HG03565 (cell line): ENCODE measurements at regions not wholly inside any gene's neighbourhood (a gene's known extent, or its start where the extent isn't known, plus 50 kb on each side); places are given as distances from the start of the nearest gene placed in this dataset.
"Not testable (repeated sequence)": the region's sequence is repeated elsewhere in the genome, so short reads cannot be mapped to it uniquely, and the experiment has no call there.

Source experiments
- ATAC-seq: cut with Tn5 transposase; IDR thresholded peaks from one replicate; pipeline ENCODE4 v1.9.1; 2021; ENCODE audit warnings: mild to moderate bottlenecking, moderate library complexity; ENCODE audit not compliant: unreplicated experiment

DNA sequence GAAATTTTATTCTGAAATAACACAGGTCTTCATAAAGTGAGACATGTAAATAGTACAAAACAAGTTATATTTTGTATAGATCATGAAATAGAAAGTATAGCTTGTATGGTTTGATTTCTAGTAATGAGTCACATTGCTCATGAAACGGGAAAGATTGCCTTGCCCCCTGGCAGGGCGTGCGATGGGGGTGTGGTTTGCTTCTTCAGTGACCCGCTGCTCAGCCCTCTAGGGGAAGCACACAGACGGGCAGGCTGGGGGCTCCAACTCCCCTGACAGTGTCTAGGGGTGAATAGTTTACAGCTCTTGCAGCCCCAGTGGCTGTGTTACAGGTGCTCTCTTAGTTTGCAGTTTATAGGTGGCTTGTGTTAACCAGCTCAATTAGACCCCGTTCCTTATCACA is 170.5 kb upstream of the RGS17 start:
- no peak for ATAC-seq

DNA sequence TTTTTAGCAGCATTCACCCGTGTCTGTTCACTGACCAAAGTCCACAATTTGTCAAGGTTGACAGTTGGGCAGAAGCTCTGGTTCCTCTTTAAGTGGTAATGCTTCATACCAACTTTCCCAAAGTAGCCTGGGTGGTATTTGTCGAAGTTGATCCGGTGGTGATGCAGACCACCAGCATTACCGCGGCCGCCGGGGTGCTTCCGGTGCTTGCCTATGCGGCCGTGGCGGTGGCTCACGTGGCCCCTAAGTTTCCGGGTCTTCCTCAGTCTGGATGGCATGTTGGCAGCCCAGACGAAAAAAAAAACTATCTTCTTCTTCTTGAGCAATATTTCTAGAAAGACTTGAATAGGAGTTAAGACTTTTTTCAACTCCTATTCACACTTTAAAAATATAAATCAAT is 151.4 kb upstream of the RGS17 start:
- ATAC-seq = not testable (repeated sequence)

DNA sequence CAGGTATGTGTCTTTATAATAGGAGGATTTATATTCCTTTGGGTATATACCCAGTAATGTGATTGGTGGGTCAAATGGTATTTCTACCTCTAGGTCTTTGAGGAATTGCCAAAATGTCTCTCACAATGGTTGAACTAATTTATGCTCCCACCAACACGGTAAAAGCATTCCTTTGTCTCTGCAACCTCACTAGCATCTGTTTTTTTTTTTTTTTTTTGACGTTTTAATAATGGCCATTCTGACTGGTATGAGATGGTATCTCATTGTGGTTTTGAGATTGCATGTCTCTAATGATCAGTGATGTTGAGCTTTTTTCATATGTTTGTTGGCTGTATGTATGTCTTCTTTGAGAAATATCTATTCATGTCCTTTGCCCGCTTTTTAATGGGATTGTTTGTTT is 144.9 kb upstream of the RGS17 start:
- no peak for ATAC-seq

DNA sequence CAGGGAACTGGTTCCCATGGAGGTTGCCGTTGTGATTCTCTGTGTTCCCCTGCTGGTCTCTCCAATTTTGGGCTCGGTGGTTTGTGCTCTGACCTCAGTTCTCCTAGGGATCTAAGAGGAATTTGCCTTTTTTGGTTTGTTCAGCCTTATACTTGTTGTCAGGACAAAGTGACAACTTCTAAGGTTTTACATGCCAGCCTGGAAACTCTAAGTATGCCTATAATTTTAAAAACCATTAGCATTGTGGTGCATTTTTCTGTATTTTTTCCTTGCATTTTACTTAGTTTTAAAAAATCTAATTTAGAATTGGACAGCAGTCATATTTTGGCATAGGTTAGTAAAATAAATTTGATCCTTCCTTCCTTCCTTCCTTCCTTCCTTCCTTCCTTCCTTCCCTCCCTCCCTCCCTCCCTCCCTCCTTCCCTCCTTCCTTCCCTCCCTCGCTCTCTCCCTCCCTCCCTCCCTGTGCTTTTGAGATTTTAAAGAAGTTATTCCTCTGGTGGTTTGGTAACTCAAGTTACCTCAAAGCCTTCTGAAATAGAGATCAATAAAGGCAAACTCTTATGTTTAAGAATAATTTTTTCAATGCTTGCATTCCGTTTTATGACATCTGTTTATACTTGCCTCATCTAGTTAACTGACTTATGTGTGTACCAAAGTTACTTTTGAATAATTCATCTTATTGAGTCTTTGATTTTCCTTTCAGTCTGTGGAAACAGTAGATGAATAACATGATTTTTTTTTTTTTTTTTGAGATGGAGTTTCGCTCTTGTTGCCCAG is 141.3 kb upstream of the RGS17 start:
- no peak for ATAC-seq

DNA sequence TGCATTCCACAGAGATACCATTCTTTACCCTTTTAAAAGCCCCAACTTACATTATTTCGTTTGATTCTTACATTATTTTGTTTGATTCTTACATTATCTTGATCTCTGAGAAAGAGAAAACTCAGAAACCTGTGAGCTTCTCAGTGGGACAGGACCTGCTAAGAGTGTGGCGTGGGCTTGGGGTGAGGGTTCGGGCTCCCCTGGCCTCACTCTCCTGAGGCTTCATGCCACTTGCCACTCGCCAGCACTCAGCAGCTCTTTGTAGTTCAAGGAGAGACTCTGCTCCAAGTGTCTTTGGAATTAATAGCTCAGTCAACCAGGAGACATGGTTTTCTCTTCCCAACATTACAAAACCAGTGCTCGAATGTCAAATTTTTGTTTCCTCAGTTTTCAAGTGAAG is 132.4 kb upstream of the RGS17 start:
- ATAC-seq = no peak

DNA sequence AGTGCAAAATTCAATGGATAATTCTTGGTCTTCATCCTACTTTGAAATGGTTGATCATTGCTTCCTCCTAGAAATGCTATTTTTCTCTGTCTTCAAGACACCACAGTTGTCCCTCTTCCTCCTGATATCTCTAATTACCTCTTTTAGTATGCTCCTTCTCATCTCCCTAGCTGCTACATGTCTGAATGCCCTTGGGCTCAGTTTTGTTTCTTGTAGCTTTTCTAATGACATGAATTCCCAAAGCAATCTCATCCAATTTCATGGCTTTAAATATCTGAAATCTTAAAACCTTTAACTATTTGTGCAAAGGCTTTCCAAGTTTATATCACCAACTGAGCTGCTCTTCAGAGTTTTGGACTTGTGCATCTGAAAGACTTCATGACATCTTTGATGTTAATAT is 120.2 kb upstream of the RGS17 start:
- no peak for ATAC-seq

DNA sequence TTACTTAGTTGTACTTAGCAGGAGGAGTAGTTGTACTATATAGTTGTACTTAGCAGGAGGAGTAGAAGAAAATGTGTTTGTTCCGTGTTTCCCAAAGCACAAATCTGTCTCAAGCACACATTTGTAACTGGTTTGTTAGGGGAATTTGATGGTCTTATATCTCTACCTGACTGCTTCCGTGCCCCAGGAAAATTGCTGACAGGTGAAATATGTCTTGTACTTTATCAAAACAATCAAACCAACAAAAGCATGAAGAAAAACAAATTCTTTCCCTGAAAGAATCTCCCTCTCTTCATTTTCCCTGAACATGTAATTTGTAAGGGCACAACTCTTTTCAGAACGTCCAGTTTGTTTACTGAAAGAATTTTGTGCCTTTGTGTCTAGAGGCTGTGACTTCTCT is 106.6 kb upstream of the RGS17 start:
- no peak for ATAC-seq

DNA sequence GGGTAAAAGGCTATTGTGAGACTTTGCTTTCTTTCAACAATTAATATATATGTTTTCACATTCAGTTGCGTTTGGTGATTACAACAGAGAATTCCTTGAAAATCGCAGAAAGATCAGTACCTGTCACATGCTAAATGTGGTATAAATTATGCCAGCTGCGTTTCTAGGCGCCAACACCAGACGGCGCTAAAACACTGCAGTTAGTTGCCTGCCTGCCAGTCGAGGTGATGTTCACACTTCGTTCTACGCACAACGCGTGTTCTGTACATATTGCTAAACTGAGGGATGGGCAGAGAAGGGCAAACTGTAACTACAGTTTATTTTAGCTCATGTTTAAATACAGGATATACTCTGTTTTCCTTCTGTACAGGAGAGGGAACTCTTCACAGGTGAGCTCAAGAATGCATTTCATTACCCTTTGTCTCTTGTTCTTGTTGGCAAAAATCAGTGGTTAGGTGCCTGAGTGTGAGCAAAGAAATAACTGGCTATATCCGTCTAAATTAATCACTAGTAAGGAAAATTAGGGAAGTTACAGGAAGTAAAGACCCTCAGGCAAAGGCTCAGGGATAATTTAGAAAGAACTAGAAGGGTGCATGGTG is 100.1 kb upstream of the RGS17 start:
- peak; percentile 51 for ATAC-seq

DNA sequence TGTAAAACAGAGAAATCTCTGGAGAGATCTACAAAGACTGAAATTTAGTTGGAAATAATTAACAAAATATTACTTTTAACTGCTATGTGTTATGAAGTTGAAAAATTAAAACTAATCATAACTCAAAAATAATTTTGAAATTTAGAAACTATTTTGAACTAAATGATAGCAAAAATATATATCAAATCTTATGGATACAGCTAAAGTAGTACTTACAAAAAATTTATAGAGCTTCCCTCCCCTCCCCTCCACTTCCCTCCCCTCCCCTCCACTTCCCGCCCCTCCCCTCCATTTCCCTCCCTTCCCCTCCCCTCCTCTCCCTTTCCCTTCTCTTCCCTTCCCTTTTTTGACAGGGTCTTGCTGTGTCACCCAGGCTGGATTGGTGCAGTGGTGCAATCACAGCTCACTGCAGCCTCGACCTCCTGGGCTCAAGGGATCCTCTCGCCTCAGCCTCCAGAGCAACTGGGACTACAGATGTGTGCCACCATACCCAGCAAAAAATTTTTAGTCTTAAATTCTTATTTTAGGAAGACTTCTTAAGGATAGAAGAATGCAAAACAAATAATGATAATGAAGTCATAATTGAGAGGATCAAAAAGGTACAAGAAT is 87.2 kb upstream of the RGS17 start:
- ATAC-seq = no peak

DNA sequence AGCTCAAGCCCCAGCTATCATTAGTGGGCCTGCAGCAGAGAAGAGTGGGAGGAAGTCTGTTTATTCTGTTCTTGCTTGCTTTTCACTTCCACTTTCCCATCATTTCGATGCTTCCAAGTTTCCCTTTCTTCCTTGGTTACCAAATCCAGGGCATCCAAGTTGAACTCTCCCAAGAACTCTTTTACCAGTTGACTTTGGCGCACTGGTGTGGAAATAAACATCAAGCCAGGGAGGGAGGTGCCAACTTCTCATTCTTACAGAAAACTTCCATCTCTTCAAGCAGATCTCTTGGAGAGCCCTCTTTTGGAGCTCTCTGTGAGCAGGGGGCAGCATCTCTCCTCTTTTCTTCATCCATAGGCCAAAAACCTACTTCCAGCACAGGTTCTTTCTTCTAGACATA is 85.7 kb upstream of the RGS17 start:
- no peak for ATAC-seq

DNA sequence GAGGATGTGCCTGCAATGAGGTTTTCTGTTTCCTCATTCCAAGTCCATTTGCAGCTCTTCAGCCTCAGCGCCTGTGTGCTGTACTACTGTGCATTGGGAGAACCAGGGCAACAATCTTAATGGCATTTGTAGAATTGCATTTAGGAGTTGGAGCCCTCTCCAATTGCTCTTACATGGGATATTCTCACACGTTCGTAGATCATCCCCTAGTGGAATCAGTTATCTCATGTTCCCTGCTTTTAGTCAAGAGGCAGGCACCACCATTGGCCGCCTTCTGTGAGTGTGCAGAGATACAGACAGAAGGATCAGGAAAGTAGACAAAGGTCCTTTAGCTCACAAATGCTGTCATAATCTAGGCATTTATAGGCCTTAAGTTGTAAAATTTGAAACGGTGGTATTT is 84.2 kb upstream of the RGS17 start:
- no peak for ATAC-seq

DNA sequence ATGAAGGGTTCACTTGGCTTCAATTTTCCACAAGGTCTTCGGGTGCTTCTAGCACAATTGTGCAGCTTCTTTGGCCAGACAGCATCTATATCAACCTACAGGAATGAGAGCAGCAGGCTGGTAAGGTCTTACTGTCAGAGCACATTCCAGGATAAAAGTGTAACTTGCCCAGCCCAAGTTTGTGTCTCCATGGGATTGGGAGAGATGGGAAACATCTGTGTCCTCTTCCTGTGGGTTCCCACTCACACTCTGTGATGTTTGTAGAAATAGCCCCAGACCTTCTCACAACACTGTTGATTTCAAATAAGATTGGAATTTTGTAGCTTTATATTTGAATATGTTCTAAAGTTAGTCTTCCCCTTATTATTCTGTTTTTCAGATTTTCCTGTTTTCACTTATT is 83.4 kb upstream of the RGS17 start:
- no peak for ATAC-seq

DNA sequence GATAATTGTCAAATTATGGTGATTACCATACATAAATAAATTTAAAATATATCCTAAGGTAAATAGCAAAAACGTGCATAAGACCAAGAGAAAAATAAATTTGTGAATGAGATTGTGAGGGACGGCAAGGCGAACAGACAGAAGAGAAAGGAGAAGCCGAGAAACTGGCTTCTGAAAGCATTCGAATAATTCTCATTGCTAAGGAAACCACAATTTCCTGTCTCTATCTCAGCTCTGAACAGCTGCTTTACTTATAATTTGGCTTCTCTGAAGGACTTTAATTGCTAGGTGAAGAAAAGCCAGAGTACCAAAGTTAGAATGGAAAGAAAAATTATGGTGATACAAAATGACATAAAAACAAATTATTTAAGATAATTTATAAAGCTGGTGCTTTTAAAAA is 79.0 kb upstream of the RGS17 start:
- ATAC-seq = peak; percentile 83

DNA sequence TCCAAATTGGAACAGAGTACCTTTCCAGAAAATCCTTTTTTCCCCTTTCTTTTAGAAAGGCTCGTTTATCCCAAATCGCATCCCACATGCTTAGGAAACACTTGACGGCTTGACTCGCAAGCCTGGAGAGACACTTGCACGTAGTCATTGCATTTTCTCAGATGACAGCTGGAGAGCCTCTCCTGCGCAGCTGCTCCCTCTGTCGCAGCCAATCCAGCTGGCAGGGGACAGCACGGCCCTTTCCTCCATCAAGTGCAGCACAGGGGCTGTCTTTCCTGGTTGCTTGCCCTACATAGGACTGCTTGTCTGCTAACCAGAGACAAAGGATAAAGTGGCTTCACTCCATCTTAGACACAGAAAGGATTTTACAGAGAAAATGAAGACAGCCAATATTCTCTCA is 77.6 kb upstream of the RGS17 start:
- no peak for ATAC-seq

DNA sequence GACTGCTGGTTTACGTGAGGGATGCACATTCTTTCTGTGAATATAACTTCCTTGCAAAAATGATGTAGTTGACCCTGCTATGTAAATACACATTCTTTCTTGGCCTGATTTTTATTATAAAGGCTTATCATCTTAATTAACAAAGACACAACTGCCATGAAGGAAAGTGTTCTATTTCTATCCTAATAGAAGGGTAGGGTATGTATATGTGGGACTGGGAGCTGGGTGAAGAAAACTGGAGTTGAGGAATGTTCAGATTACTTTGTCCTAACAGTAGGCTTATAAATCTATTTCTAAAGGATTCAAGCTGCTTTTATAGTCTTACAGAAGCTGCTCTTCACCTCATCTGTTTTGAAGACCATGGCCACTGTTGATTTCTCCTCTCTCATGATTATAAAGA is 76.5 kb upstream of the RGS17 start:
- ATAC-seq = no peak

DNA sequence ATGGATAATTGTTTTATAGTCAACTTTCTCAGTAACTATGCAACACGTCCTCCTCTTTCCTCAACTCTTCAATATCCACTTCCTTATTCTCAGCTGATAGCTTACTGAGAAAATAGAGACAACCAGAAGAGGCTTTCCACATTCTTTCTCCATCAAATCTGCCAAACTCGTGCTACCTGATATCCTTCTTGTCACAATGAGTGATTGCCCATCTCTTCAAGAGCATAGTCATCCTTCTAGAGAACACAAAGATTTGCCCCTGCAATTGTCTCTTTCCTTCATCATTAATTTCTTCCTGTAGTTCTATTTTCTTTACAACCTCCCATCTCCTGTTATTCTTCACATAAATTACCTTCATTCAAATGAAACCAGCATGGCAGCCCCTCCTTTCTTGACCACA is 75.9 kb upstream of the RGS17 start:
- no peak for ATAC-seq

DNA sequence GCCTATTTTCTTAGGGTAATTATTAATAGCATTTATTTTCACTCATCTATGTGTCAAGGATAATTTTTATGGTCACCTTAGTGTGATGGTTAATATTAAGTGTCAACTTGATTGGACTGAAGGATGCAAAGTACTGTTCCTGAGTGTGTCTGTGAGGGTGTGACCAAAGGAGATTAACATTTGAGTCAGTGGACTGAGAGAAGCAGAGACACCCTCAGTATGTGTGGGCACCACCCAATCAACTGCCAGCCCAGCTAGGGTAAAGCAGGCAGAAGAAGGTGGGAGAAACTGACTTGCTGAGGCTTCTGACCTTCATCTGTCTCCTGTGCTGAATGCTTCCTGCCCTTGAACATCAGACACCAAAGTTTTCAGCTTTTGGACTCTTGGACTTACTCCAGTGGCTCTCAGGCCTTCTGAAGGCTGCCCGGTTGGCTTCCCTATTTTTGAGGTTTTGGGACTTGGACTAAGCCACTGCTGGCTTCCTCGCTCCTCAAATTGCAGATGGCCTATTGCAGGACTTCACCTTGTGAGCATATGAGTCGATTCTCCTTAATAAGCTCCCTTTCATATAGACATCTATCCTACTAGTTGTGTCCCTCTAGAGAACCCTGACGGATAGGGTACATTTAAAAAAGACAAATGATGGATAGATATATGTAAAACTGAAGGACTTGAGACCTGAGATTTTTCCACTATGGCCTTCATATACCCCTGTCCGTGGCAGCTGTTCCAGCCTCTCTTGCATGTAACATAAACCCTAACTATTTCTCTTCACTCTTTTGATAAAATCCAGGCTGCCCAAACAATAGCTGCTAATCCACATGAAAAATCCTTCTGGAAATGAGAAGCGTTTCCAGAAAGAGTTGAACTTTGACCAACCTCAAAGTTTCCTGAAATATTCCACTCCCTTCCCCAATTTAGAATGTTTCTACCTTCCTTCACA is 62.1 kb upstream of the RGS17 start:
- no peak for ATAC-seq

DNA sequence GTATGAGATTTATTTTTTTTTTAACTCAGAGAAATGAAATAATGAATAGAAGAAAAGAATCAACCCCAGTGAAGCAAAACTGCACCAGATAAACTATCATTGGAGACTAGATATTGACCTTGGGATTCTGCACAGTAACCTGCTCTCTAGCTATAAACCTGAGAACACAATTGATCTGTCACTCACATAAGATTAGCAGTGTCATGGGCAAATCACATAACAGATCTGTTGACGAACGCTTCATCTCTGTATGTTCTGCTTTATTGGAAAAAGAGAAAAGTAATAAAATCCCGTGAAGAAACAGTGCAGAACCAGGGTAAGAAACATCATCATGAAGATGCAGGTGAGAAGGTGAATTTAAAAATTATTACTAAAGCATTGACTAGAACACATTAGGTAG is 52.8 kb upstream of the RGS17 start:
- ATAC-seq = no peak
